DND-41 (cell line): ENCODE measurements at regions not wholly inside any gene's neighbourhood (a gene's known extent, or its start where the extent isn't known, plus 50 kb on each side); places are given as distances from the start of the nearest gene placed in this dataset.

Source experiments
- CTCF ChIP-seq: IDR thresholded peaks from 2 replicates; pipeline ENCODE4 v1.5.1; 2012; ENCODE audit warnings: borderline replicate concordance, low read length, moderate library complexity, mild to moderate bottlenecking; ENCODE audit not compliant: poor library complexity, severe bottlenecking; ENCODE audit errors: extremely low read depth
- EZH2 ChIP-seq: IDR thresholded peaks from 3 replicates; pipeline ENCODE4 v1.6.1; 2012; ENCODE audit warnings: borderline replicate concordance, low read depth, mild to moderate bottlenecking, moderate library complexity, low read length, inconsistent platforms; ENCODE audit not compliant: severe bottlenecking

- no peak for TF ChIP-seq CTCF
- TF ChIP-seq EZH2, result no peak
These were observed 922.0 kb upstream of the NRXN1 start for GRCh38 chr2:51953931-51954330.
